Type B pancreatic cell (in vitro differentiated cells): ENCODE measurements at regions not wholly inside any gene's neighbourhood (a gene's known extent, or its start where the extent isn't known, plus 50 kb on each side); places are given as distances from the start of the nearest gene placed in this dataset.

Source experiments
- DNase-seq: peaks from one replicate; pipeline ENCODE4 v3.0.0; 2021; ENCODE audit warnings: mixed read lengths; ENCODE audit not compliant: unreplicated experiment; ENCODE audit errors: extremely low spot score
- H3K27ac Mint-ChIP-seq: 2 replicates; pipeline ENCODE4 v1.8.0; 2021; ENCODE audit warnings: mild to moderate bottlenecking, mixed read lengths
- H3K27me3 Mint-ChIP-seq: 2 replicates; pipeline ENCODE4 v1.8.0; 2021; ENCODE audit warnings: mixed read lengths
- H3K36me3 Mint-ChIP-seq: 2 replicates; pipeline ENCODE4 v1.8.0; 2021; ENCODE audit warnings: mixed read lengths
- H3K4me1 Mint-ChIP-seq: one replicate; pipeline ENCODE4 v1.8.0; 2021; ENCODE audit warnings: mixed read lengths; ENCODE audit not compliant: unreplicated experiment
- H3K4me3 Mint-ChIP-seq: 2 replicates; pipeline ENCODE4 v1.8.0; 2021; ENCODE audit warnings: mild to moderate bottlenecking, mixed read lengths
- H3K9me3 Mint-ChIP-seq: 2 replicates; pipeline ENCODE4 v1.8.0; 2021; ENCODE audit warnings: mixed read lengths
- CTCF ChIP-seq: fragments of 200-600 bp; sonication (generic); conservative IDR thresholded peaks from 2 replicates; pipeline ENCODE4 v1.5.0; 2021; ENCODE audit warnings: antibody characterized with exemption, mild to moderate bottlenecking

GRCh38 chr3:170711786-170712185 is 125.9 kb upstream of the SLC7A14 start:
- DNase-seq: no peak
- Mint-ChIP-seq H3K27ac (no peak overlapping the region), H3K36me3 (no peaks in the 10 kb centered on the region), H3K4me1 (peaks cover 5% of the 10 kb centered on the region), H3K4me3 (no peak overlapping the region), H3K9me3 (peaks cover 19% of the 10 kb centered on the region), H3K27me3 (no peaks in the 10 kb centered on the region)
- no peak for TF ChIP-seq CTCF

GRCh38 chr3:170709046-170709445 is 123.2 kb upstream of the SLC7A14 start:
- H3K4me3 Mint-ChIP-seq: no peak overlapping the region
- H3K27me3 Mint-ChIP-seq: no peaks in the 10 kb centered on the region
- H3K27ac Mint-ChIP-seq: no peak overlapping the region
- H3K36me3 Mint-ChIP-seq: no peaks in the 10 kb centered on the region
- TF ChIP-seq CTCF: no peak
- no peak for DNase-seq
- H3K4me1 Mint-ChIP-seq: no peaks in the 10 kb centered on the region
- peaks cover 14% of the 10 kb centered on the region for H3K9me3 Mint-ChIP-seq

GRCh38 chr3:170707899-170708298 is 122.0 kb upstream of the SLC7A14 start:
- peaks cover 14% of the 10 kb centered on the region for H3K9me3 Mint-ChIP-seq
- no peak overlapping the region for H3K27ac Mint-ChIP-seq
- DNase-seq: no peak
- H3K27me3 Mint-ChIP-seq: no peaks in the 10 kb centered on the region
- no peak for TF ChIP-seq CTCF
- H3K36me3 Mint-ChIP-seq: no peaks in the 10 kb centered on the region
- no peaks in the 10 kb centered on the region for H3K4me1 Mint-ChIP-seq
- no peak overlapping the region for H3K4me3 Mint-ChIP-seq

GRCh38 chr3:170705131-170705530 is 119.3 kb upstream of the SLC7A14 start:
- Mint-ChIP-seq H3K9me3 (peaks cover 14% of the 10 kb centered on the region), H3K27ac (no peak overlapping the region), H3K27me3 (no peaks in the 10 kb centered on the region), H3K4me1 (peaks cover 4% of the 10 kb centered on the region), H3K36me3 (no peaks in the 10 kb centered on the region), H3K4me3 (no peak overlapping the region)
- no peak for DNase-seq
- TF ChIP-seq CTCF: no peak

- no peak overlapping the region for H3K27ac Mint-ChIP-seq
- no peak for TF ChIP-seq CTCF
- H3K4me1 Mint-ChIP-seq: peaks cover 7% of the 10 kb centered on the region
- DNase-seq: no peak
- no peaks in the 10 kb centered on the region for H3K9me3 Mint-ChIP-seq
- no peak overlapping the region for H3K4me3 Mint-ChIP-seq
- H3K36me3 Mint-ChIP-seq: no peaks in the 10 kb centered on the region
- no peaks in the 10 kb centered on the region for H3K27me3 Mint-ChIP-seq
Measured at GRCh38 chr3:170703121-170703588, 117.3 kb upstream of the SLC7A14 start.
